Fibroblast of mammary gland (primary cell): ENCODE measurements at regions not wholly inside any gene's neighbourhood (a gene's known extent, or its start where the extent isn't known, plus 50 kb on each side); places are given as distances from the start of the nearest gene placed in this dataset.

Experiments
- DNase-seq: peaks from one replicate; pipeline ENCODE4 v3.0.0-alpha.2; 2010; ENCODE audit warnings: low read depth
- H3K4me3 ChIP-seq: 2 replicates; pipeline ENCODE4 v1.5.1; 2011; ENCODE audit warnings: low read depth, mild to moderate bottlenecking, low read length, moderate library complexity; ENCODE audit not compliant: control insufficient read depth
- TF ChIP-seq, protein P1 (sequence below): conservative IDR thresholded peaks from 2 replicates; pipeline ENCODE4 v1.5.1; 2011; ENCODE audit warnings: low read depth, low read length, inconsistent platforms; ENCODE audit not compliant: control insufficient read depth, insufficient read depth

DNA sequence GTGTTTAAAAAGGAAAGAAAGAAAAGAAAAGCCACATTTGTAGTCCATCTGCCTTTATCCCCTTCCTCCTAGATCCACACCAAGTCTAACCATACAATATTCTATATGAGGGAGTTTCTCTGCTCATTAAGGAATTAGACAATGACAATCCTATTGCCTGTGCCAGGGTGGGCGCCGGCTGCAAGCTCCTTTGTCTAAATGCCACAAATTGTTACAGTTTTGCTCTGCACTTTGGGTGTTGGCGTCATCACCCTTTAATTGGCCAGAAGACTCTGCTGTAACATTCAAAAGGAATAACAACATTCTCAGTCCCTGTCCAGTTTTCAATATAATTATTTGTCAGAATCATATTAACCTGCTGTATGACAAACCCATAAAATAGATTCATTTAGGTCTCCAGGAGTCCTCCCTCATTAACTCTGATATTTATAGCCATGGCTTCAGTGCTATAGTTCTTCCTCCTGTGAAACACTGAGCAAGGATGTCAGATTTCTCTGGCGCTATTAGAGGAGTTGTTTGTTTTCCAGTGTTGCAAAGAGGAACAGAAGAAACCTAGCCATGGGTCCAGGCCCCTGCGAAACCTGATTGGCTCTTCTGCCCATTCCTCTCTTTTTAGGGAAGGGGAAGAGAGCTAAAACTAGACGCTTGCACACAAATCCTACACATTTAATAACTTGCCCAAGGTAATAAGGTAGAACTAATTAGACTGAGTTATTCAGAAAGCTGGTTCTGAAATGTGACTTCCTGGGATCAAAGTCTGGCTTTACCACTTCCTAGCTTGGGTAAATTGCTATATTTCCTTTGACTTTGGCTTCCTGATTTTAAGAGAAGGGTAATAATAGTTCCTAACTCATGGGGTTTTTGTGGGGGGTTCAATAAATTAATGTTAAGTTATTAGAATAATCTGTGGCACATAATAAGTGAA lies 112.4 kb downstream of the CD47 start:
- no peak for DNase-seq
- H3K4me3 ChIP-seq = no peak overlapping the region
- TF ChIP-seq, protein P1, sequence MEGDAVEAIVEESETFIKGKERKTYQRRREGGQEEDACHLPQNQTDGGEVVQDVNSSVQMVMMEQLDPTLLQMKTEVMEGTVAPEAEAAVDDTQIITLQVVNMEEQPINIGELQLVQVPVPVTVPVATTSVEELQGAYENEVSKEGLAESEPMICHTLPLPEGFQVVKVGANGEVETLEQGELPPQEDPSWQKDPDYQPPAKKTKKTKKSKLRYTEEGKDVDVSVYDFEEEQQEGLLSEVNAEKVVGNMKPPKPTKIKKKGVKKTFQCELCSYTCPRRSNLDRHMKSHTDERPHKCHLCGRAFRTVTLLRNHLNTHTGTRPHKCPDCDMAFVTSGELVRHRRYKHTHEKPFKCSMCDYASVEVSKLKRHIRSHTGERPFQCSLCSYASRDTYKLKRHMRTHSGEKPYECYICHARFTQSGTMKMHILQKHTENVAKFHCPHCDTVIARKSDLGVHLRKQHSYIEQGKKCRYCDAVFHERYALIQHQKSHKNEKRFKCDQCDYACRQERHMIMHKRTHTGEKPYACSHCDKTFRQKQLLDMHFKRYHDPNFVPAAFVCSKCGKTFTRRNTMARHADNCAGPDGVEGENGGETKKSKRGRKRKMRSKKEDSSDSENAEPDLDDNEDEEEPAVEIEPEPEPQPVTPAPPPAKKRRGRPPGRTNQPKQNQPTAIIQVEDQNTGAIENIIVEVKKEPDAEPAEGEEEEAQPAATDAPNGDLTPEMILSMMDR = no peak

DNA sequence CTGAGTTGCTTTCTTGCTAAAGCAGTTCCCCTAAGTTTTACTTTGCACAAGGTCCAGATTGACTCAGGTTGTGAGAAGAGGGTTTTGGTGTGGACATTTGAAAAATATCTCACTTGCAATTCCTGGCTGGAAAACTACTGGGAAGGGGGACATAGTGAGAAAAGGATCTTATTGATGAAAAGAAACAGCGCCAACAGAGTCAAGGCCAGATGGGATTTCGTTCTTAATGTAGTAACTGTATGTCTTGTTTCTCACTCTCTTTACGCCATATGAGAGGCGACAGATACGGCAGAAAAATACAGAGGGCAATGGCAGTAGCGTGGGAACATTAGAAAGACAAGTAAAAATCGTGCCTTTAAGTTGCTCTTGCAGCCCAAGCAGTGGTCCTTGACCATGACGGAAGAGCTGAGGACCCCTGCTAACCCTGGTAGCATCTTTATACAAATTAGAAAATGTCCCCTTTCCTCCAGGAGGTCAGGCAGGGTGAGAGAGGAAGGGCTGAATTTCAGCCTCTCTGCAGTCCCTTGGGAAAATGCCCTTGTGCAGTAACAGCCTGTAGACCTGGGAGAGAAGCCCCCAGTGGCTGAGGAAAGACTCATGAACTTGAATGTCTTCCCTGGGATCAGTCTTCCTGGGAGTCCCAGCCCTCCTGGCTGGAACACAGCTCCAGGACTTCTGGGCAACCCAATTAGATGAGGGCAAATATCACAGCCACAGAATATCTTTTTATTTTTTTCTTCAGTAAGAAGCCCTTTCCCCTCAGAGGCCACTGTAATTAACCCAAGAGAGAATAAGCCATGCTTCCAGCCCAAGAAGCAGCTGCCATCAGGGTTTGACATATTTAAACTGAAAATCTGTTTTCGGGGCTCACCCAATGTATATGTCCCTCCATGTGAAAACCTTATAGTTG lies 113.4 kb downstream of the CD47 start:
- TF ChIP-seq, protein P1 = no peak
- H3K4me3 ChIP-seq = no peak overlapping the region
- no peak for DNase-seq

DNA sequence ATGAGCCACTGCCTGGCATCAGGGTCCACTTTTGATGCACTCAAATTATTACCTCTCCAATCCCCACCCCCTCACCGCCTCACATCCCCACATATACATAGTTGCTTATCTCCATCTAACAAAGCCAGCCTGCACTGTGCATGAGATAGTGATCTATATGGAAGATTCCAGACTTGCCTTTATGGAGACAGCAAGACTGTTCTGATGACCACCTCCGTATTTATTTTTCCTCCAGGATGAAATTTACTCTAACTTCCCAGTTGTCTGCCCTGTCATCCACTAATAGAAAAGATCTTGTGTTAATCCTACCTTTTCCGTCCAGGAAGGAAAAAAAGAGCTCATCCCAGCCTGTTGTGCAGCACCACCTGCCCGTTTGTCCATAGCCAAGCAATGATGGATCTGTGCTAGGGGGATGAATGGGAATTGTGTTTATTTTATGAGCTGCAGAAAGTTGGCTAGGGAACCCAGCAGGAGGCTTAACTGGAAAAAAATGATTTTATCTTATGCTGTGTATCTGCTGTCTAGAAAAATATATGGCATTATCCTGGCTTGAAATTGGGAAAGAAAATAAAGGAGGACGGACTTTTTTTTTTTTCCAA lies 114.5 kb downstream of the CD47 start:
- TF ChIP-seq, protein P1 = no peak
- H3K4me3 ChIP-seq = no peak overlapping the region
- DNase-seq = no peak

DNA sequence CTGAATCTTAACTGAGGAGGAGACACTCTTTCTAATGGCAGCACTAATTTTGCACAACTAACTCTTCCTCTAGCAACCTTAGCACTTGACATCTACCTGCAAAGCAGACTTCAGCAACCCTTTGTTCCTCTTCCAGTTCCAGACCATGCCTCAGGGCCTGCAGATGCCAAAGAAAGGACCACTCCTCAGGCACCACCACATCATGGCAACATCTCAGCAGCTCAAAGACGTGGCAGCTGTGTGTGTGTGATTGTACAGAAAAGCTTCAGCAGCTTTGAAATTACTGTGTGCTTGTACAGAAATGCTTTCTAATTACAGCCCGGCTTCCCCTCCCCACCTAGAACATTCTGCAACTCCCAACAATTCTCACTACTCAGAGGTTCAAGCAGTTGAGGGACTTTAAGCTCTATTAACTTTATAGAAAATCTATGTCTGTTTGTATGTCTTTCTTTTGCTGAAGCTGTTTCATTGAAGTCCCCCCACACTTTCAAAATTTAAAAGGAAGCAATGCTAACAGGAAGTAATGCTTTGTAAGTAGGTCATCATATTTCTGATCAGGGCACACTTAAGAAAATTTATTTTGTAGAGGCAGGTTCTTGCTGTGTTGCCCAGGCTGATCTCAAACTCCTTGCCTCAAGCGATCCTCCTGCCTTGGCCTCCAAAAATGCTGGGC lies 115.2 kb downstream of the CD47 start:
- TF ChIP-seq, protein P1 = no peak
- H3K4me3 ChIP-seq = no peak overlapping the region
- no peak for DNase-seq

DNA sequence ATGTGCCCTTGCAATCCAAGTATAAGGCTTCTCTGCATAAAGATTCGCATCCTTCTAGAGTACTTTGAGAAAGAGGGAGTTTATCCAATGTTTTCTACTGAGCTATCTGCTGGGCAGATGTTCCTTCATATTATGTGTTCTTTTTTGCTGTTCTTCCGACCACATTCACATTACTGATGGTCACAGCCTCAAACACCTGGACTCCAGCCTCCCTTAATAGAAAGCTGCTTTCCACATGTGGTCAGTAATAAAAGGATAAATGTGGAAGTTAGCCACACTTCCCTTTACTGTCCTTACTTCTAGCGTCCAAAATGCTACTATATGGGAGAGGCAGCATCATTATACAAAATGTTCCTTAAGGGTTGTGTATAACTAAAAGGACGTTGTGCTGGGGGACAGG lies 116.9 kb downstream of the CD47 start:
- H3K4me3 ChIP-seq = no peak overlapping the region
- TF ChIP-seq, protein P1 = no peak

DNA sequence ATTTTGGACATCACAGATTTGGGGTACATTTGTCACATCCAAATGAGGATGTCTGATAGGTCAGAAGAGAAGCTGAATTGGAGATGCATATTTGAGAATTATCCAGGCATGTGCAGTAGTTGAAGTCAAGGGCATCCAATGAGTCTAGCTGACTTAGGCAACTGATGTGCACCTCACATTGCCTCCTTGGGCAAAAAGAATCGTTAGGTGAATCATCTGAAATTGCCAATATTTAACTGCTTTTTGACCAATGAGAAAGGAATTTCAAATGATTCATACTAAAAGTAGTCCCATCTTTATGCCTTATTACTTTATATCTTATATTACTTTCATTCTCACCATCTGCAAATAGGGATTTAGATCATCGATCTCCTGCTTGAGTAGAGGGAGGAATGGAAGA lies 117.7 kb downstream of the CD47 start:
- TF ChIP-seq, protein P1 = no peak
- peak; percentile 62 for DNase-seq
- H3K4me3 ChIP-seq = no peak overlapping the region

More for the DNA sequence above, 116.9 kb downstream of the CD47 start:
- DNase-seq = no peak
